ENCODE measurements at regions not wholly inside any gene's neighbourhood (a gene's known extent, or its start where the extent isn't known, plus 50 kb on each side); places are given as distances from the start of the nearest gene placed in this dataset.

DNA sequence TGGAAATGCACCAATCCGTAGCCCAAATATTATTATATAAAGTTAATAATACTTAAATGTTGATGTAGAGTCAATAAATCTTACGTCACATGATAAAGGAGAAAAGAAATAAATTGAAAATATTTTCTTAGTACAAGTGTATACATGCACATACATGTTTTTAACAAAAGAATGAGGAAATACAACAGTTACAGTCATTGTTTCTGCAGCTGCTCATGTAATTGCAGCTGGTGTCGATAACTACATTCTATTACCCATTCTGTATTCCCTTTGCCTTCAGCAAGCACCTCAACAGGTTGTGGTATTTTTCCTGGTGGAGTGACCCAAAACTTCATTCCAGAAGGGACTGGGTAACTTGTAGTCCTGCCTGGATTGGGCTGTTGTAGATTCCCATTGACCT, 377.8 kb upstream of the FSIP2 start:
- H3K4me3 ChIP-seq (ENCODE audit: low read length) = no peak overlapping the region
- TF ChIP-seq, protein P1, sequence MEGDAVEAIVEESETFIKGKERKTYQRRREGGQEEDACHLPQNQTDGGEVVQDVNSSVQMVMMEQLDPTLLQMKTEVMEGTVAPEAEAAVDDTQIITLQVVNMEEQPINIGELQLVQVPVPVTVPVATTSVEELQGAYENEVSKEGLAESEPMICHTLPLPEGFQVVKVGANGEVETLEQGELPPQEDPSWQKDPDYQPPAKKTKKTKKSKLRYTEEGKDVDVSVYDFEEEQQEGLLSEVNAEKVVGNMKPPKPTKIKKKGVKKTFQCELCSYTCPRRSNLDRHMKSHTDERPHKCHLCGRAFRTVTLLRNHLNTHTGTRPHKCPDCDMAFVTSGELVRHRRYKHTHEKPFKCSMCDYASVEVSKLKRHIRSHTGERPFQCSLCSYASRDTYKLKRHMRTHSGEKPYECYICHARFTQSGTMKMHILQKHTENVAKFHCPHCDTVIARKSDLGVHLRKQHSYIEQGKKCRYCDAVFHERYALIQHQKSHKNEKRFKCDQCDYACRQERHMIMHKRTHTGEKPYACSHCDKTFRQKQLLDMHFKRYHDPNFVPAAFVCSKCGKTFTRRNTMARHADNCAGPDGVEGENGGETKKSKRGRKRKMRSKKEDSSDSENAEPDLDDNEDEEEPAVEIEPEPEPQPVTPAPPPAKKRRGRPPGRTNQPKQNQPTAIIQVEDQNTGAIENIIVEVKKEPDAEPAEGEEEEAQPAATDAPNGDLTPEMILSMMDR (conservative IDR thresholded peaks at IDR 0.05; ENCODE audit: low read length) = no peak
- no peak for DNase-seq (ENCODE audit: low read depth)

DNA sequence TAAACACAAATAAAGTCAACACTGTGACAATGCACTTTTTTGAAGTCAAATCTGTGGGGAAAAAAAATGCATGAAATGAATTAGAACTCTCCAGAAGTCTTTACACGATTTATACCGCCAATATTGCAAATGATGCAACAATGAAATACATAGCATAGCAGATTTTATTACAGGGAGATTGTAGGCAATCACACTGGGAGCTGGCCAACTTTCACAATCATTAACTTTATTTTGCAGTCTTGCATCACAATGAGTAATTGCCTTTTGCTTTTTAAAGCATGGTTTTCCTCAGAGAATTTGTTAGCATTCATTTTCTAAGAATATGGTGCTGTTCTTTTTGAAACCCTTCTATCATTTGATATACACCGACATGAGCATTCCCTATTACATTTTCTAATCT, 366.4 kb upstream of the FSIP2 start:
- TF ChIP-seq, protein P1 (conservative IDR thresholded peaks at IDR 0.05; ENCODE audit: low read length) = no peak

DNA sequence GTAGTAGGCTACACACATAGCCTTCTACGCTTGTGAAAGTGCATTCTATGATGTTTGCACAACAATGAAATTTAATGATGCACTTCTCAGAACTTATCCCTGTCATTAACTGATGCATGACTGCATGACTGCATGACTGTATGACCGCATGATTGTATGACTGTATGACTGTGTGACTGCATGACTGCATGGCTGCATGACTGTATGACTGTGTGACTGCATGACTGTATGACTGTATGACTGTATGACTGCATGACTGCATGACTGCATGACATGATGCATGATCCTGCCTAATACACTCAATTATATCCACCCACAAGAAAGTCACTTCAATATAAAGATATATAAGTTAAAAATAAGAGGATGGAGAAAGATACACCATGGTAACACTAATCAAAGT, 365.4 kb upstream of the FSIP2 start:
- DNase-seq (ENCODE audit: low read depth) = no peak

More for the DNA sequence above, 366.4 kb upstream of the FSIP2 start:
- DNase-seq (ENCODE audit: low read depth) = no peak
- no peak overlapping the region for H3K4me3 ChIP-seq (ENCODE audit: low read length)

DNA sequence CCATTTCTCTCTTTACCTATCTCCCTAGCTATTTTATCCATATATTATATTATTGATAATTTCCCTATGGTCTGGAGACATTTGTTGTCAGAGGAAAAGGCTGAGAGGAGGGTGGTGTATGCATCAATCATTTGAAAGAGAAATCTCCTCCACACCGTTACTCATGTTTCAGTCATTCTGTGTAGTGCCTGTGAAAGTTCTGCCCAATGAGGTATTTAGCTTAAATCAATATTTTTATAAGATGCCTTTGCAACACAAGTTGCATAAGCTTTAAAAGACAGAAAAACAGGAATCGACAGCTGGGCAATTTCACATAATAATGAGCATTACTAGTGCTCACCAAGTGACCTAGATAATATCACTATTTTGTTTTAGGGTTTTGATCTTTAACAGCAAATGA, 363.7 kb upstream of the FSIP2 start:
- TF ChIP-seq, protein P1 (conservative IDR thresholded peaks at IDR 0.05; ENCODE audit: low read length) = no peak
- H3K4me3 ChIP-seq (ENCODE audit: low read length) = no peak overlapping the region
- DNase-seq (ENCODE audit: low read depth) = no peak

More for the DNA sequence above, 365.4 kb upstream of the FSIP2 start:
- TF ChIP-seq, protein P1 (conservative IDR thresholded peaks at IDR 0.05; ENCODE audit: low read length) = no peak
- no peak overlapping the region for H3K4me3 ChIP-seq (ENCODE audit: low read length)

GRCh38 chr2:185375731-185376130, 362.9 kb upstream of the FSIP2 start:
- no peak for DNase-seq (ENCODE audit: low read depth)
- no peak overlapping the region for H3K4me3 ChIP-seq (ENCODE audit: low read length)
- TF ChIP-seq, protein P1 (conservative IDR thresholded peaks at IDR 0.05; ENCODE audit: low read length) = no peak

DNA sequence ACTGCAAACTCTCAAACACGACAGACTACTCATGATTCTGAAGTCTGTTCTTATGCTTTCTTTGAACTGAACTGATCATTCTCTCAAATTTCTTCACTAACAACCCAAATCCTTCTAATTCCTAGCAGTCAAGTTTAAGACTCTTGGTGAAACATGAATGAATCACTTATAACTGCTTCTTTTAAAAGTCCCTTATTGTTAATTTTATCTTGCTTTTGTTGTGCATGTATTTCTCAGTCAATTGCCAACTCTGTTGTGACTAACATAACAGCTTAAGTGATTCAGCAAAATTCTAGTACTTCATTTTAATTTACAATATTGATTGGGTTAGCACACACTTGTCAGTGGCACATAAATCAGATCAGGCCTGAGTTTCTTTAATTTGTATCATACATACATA, 357.0 kb upstream of the FSIP2 start:
- DNase-seq (ENCODE audit: low read depth) = no peak
- H3K4me3 ChIP-seq (ENCODE audit: low read length) = no peak overlapping the region
- TF ChIP-seq, protein P1 (conservative IDR thresholded peaks at IDR 0.05; ENCODE audit: low read length) = no peak

DNA sequence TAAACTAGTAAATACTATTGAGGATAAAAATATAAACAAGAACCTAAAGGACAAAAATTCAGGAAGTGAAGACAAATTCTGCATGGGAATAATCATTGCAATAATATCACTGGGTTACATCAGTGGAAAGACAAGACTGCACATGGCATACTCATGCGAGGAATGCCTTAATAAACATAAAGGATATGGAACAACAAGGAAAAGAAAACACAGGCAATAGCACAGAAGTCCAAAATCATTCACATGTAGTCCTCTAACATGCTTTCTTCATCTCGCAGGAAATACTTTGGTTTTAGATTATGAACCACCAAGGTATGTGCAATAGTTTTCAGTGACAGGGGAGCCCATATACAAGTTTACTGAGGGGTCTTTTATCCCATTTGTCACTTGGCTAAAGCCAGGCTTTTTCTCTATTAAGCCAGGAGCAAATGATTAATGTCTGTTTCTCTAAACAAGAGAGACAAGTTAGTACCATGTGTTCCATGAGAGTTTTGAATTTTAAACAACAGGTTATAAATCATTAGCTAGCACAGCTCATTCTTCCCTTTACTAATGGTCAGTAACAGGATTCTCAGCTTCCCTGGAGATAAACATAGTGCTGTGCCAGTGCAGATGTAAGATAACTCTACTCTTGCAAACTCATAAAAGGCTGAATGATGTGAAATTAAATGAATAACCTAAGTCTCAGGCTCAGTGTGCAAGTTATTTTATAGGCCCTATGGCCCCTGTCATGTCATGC, 353.6 kb upstream of the FSIP2 start:
- TF ChIP-seq, protein P1 (conservative IDR thresholded peaks at IDR 0.05; ENCODE audit: low read length) = no peak
- DNase-seq (ENCODE audit: low read depth) = no peak

More for the DNA sequence above, 353.6 kb upstream of the FSIP2 start:
- H3K4me3 ChIP-seq (ENCODE audit: low read length) = no peak overlapping the region
